ENCODE measurements at regions not wholly inside any gene's neighbourhood (a gene's known extent, or its start where the extent isn't known, plus 50 kb on each side); places are given as distances from the start of the nearest gene placed in this dataset.

DNA sequence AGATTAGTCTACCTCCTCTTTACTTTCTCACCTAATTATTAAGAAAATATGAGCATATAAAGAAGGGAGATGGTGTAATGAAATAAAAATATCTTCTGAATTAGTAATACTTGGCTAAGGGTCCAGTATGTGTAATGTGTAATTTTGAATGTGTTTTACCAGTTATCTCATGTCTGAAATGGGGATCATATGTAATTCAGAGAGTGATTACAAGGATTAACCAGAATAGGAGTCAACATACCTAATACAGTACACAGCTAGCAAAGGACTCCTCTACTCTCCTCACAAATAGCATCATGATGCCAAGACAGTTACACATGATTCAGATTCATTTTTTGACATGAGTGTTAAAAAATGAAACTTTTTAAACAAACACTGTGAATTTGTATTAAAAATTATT, 570.4 kb downstream of the SI start:
- Histone ChIP-seq H3K4me1 (ENCODE audit: low read depth) (no peaks in the 10 kb centered on the region), H3K27ac (no peak overlapping the region), H3K36me3 (no peaks in the 10 kb centered on the region), H3K4me3 (no peak overlapping the region), H3K9me3 (ENCODE audit: low read depth) (no peaks in the 10 kb centered on the region), H3K27me3 (no peaks in the 10 kb centered on the region)
- TF ChIP-seq, protein P1, sequence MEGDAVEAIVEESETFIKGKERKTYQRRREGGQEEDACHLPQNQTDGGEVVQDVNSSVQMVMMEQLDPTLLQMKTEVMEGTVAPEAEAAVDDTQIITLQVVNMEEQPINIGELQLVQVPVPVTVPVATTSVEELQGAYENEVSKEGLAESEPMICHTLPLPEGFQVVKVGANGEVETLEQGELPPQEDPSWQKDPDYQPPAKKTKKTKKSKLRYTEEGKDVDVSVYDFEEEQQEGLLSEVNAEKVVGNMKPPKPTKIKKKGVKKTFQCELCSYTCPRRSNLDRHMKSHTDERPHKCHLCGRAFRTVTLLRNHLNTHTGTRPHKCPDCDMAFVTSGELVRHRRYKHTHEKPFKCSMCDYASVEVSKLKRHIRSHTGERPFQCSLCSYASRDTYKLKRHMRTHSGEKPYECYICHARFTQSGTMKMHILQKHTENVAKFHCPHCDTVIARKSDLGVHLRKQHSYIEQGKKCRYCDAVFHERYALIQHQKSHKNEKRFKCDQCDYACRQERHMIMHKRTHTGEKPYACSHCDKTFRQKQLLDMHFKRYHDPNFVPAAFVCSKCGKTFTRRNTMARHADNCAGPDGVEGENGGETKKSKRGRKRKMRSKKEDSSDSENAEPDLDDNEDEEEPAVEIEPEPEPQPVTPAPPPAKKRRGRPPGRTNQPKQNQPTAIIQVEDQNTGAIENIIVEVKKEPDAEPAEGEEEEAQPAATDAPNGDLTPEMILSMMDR (IDR thresholded peaks at IDR 0.05; ENCODE audit: low read depth, low read length) = no peak
- no peak for DNase-seq (ENCODE audit: low read depth in 1 of 2, low spot score in 1 of 2)

DNA sequence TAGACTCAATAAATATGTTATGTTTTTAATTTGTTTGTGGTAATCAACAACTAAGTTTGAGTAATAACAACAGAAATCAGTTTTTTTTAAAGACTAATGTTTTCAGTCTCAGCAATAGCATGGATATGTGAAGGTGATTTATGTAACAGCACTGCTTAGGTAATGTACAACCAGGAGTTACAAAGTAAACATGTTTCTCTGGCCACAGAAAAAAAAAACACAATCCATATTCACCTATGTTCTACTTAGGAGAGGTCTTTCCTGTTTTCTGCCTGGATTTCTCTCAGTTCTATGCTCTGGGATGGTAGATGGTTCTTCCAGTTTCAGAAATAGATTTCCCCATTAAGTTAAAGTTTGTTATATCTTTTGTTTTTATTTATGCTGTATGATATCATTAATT, 579.4 kb downstream of the SI start:
- H3K4me1 ChIP-seq (ENCODE audit: low read depth) = no peaks in the 10 kb centered on the region
- H3K27me3 ChIP-seq = no peaks in the 10 kb centered on the region
- H3K4me3 ChIP-seq = no peak overlapping the region
- no peak overlapping the region for H3K27ac ChIP-seq
- TF ChIP-seq, protein P1 (IDR thresholded peaks at IDR 0.05; ENCODE audit: low read depth, low read length) = no peak
- DNase-seq (ENCODE audit: low read depth in 1 of 2, low spot score in 1 of 2) = no peak
- H3K9me3 ChIP-seq (ENCODE audit: low read depth) = no peaks in the 10 kb centered on the region
- no peaks in the 10 kb centered on the region for H3K36me3 ChIP-seq

DNA sequence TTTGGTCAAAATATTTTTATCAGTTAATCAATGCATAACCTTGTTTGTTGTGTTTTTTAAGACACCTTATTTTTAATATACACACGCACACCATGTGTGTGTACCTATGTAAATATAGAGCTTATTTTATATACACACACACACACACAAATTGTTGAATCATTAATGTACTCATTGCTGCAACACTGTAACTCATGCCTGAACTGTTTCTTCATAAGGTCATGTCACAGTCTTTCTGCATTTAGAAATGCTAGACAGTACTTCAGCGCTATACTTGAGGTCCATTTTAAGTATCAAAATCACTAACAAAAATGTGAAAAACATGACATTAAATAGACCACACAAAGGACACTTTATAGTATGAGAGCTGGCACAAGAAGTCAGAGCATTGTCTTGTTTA, 589.4 kb downstream of the SI start:
- no peak for DNase-seq (ENCODE audit: low read depth in 1 of 2, low spot score in 1 of 2)
- no peaks in the 10 kb centered on the region for H3K9me3 ChIP-seq (ENCODE audit: low read depth)
- H3K27me3 ChIP-seq = no peaks in the 10 kb centered on the region
- no peaks in the 10 kb centered on the region for H3K36me3 ChIP-seq
- no peak overlapping the region for H3K4me3 ChIP-seq
- TF ChIP-seq, protein P1 (IDR thresholded peaks at IDR 0.05; ENCODE audit: low read depth, low read length) = no peak
- no peak overlapping the region for H3K27ac ChIP-seq
- H3K4me1 ChIP-seq (ENCODE audit: low read depth) = no peaks in the 10 kb centered on the region

DNA sequence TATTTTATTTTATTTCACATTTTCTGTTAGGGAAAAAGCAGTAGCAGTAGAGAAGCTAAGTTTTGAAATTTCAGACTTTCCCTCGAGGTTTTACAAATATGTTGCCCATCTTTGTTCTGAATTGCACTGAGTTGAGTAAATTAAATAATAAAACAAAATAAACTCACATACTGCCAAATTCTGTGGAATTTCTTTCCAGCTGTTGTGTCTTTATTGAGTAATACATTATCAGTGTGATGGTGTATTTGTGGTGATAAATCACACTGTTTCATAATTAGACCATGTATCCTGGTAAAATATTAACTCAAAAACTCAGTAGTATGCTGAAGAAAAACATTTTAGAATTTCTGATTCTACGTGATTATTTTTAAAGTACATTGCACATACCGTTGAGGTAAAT, 592.1 kb downstream of the SI start:
- Histone ChIP-seq H3K4me1 (ENCODE audit: low read depth) (no peaks in the 10 kb centered on the region), H3K9me3 (ENCODE audit: low read depth) (no peaks in the 10 kb centered on the region), H3K4me3 (no peak overlapping the region), H3K27me3 (no peaks in the 10 kb centered on the region), H3K27ac (no peak overlapping the region), H3K36me3 (no peaks in the 10 kb centered on the region)
- TF ChIP-seq, protein P1 (IDR thresholded peaks at IDR 0.05; ENCODE audit: low read depth, low read length) = no peak
- no peak for DNase-seq (ENCODE audit: low read depth in 1 of 2, low spot score in 1 of 2)

DNA sequence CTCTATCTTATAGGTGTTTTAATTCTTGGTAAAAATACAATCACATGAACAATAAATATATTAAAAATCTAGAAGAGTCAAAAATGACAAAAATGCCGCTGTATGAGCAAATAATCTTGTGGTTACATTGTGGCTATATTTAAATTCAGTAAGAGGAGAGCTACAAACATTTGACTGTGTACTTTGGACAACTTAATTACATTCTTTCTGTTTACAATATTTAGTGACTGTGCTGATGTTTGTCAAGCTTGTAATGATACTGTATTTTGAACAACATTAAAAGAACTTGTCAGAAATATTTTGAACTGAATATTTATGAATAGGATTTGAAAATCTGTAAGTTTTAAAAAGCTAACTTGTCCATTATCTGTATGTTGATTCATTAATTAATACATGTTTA, 598.3 kb downstream of the SI start:
- H3K27me3 ChIP-seq = no peaks in the 10 kb centered on the region
- no peak for DNase-seq (ENCODE audit: low read depth in 1 of 2, low spot score in 1 of 2)
- H3K27ac ChIP-seq = no peak overlapping the region
- H3K36me3 ChIP-seq = no peaks in the 10 kb centered on the region
- no peak overlapping the region for H3K4me3 ChIP-seq
- H3K9me3 ChIP-seq (ENCODE audit: low read depth) = no peaks in the 10 kb centered on the region
- H3K4me1 ChIP-seq (ENCODE audit: low read depth) = no peaks in the 10 kb centered on the region
- TF ChIP-seq, protein P1 (IDR thresholded peaks at IDR 0.05; ENCODE audit: low read depth, low read length) = no peak

DNA sequence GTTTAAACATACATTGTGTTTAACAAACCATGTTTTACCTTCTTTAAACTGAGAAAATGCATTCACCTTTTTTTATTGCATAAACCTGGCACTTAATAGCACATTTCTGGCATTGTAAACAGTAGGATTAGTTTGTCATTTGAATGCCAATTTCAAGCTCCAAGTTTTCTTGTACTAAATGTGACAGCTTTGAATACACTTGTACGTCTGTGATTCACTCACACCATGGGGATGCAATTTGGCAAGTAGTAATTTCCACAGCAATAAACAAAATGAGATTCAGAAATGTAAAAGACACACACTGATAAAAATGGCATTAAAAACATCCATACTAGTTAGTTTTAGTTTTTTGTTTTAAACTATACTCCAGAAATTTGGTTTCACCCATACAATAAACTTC, 598.9 kb downstream of the SI start:
- Histone ChIP-seq H3K4me3 (no peak overlapping the region), H3K27ac (no peak overlapping the region), H3K27me3 (no peaks in the 10 kb centered on the region), H3K4me1 (ENCODE audit: low read depth) (no peaks in the 10 kb centered on the region), H3K9me3 (ENCODE audit: low read depth) (no peaks in the 10 kb centered on the region), H3K36me3 (no peaks in the 10 kb centered on the region)
- no peak for DNase-seq (ENCODE audit: low read depth in 1 of 2, low spot score in 1 of 2)
- TF ChIP-seq, protein P1 (IDR thresholded peaks at IDR 0.05; ENCODE audit: low read depth, low read length) = no peak
